ENCODE measurements at regions not wholly inside any gene's neighbourhood (a gene's known extent, or its start where the extent isn't known, plus 50 kb on each side); places are given as distances from the start of the nearest gene placed in this dataset.
"Not testable (repeated sequence)": the region's sequence is repeated elsewhere in the genome, so short reads cannot be mapped to it uniquely, and the experiment has no call there.

GRCh38 chr10:15921423-15921945, 61.2 kb upstream of the MINDY3 start:
- intact Hi-C loops (cut with micrococcal nuclease), result not testable (repeated sequence)

- intact Hi-C loops (cut with micrococcal nuclease), result no loop called here
These were observed 71.1 kb upstream of the MINDY3 start for GRCh38 chr10:15931376-15931775.

GRCh38 chr10:15939543-15939942, 79.2 kb upstream of the MINDY3 start:
- intact Hi-C loops (cut with micrococcal nuclease), result not testable (repeated sequence)

GRCh38 chr10:15943426-15943825, 83.1 kb upstream of the MINDY3 start:
- intact Hi-C loops (cut with micrococcal nuclease), result no loop called here

- intact Hi-C loops (cut with micrococcal nuclease), result no loop called here
These were observed 93.9 kb upstream of the MINDY3 start for GRCh38 chr10:15954188-15954587.

- intact Hi-C loops (cut with micrococcal nuclease), result no loop called here
These were observed 100.0 kb upstream of the MINDY3 start for GRCh38 chr10:15960277-15960676.

GRCh38 chr10:15972736-15973135, 112.4 kb upstream of the MINDY3 start:
- intact Hi-C loops (cut with micrococcal nuclease), result not testable (repeated sequence)

- intact Hi-C loops (cut with micrococcal nuclease), result no loop called here
These were observed 125.4 kb upstream of the MINDY3 start for GRCh38 chr10:15985690-15986089.

- intact Hi-C loops (cut with micrococcal nuclease), result no loop called here
These were observed 130.3 kb upstream of the MINDY3 start for GRCh38 chr10:15990535-15991129.

GRCh38 chr10:15997313-15997712, 137.0 kb upstream of the MINDY3 start:
- intact Hi-C loops (cut with micrococcal nuclease), result no loop called here

GRCh38 chr10:16001581-16001980, 141.3 kb upstream of the MINDY3 start:
- intact Hi-C loops (cut with micrococcal nuclease), result no loop called here

GRCh38 chr10:16009785-16010184, 149.5 kb upstream of the MINDY3 start:
- intact Hi-C loops (cut with micrococcal nuclease), result no loop called here

- intact Hi-C loops (cut with micrococcal nuclease), result no loop called here
These were observed 151.2 kb upstream of the MINDY3 start for GRCh38 chr10:16011548-16011947.

- intact Hi-C loops (cut with micrococcal nuclease), result no loop called here
These were observed 154.2 kb upstream of the MINDY3 start for GRCh38 chr10:16014469-16014868.

- intact Hi-C loops (cut with micrococcal nuclease), result no loop called here
These were observed 156.4 kb upstream of the MINDY3 start for GRCh38 chr10:16016688-16017087.

GRCh38 chr10:16020836-16021235, 160.5 kb upstream of the MINDY3 start:
- intact Hi-C loops (cut with micrococcal nuclease), result no loop called here

GRCh38 chr10:16026832-16027231, 166.5 kb upstream of the MINDY3 start:
- intact Hi-C loops (cut with micrococcal nuclease), result not testable (repeated sequence)

- intact Hi-C loops (cut with micrococcal nuclease), result no loop called here
These were observed 170.3 kb upstream of the MINDY3 start for GRCh38 chr10:16030562-16030961.

- intact Hi-C loops (cut with micrococcal nuclease), result no loop called here
These were observed 188.7 kb upstream of the MINDY3 start for GRCh38 chr10:16049050-16049449.

- intact Hi-C loops (cut with micrococcal nuclease), result no loop called here
These were observed 189.5 kb upstream of the MINDY3 start for GRCh38 chr10:16049782-16050181.

GRCh38 chr10:16063350-16063749, 203.0 kb upstream of the MINDY3 start:
- intact Hi-C loops (cut with micrococcal nuclease), result no loop called here

- intact Hi-C loops (cut with micrococcal nuclease), result not testable (repeated sequence)
These were observed 223.2 kb upstream of the MINDY3 start for GRCh38 chr10:16083551-16083950.

- intact Hi-C loops (cut with micrococcal nuclease), result no loop called here
These were observed 244.8 kb upstream of the MINDY3 start for GRCh38 chr10:16105082-16105481.

Measured in T-helper 1 cell treated with Interleukin-12 subunit alpha and Interleukin-12 subunit beta and Interleukin-4 antibody, amounts not matched to agents 30 ng/mL and 1 ng/mL, for 36 hours (primary cell).